H9 (cell line): ENCODE measurements at regions not wholly inside any gene's neighbourhood (a gene's known extent, or its start where the extent isn't known, plus 50 kb on each side); places are given as distances from the start of the nearest gene placed in this dataset.

Experiments used
- DNase-seq: peaks from one replicate; pipeline ENCODE4 v3.0.0-alpha.2; 2017
- H2AFZ ChIP-seq: one replicate; pipeline ENCODE4 v1.6.1; 2013; ENCODE audit warnings: mild to moderate bottlenecking, low read length, control low read depth, moderate library complexity
- H2AK5ac ChIP-seq: 2 replicates; pipeline ENCODE4 v1.6.1; 2013; ENCODE audit warnings: low read length, control low read depth, mixed read lengths; ENCODE audit not compliant: insufficient read length
- H2BK120ac ChIP-seq: one replicate; pipeline ENCODE4 v1.6.1; 2013; ENCODE audit warnings: low read depth, mild to moderate bottlenecking, low read length, control low read depth, inconsistent platforms; ENCODE audit not compliant: poor library complexity, severe bottlenecking
- H2BK12ac ChIP-seq: 2 replicates; pipeline ENCODE4 v1.6.1; 2013; ENCODE audit warnings: low read length, control low read depth, mixed read lengths, low read depth; ENCODE audit not compliant: insufficient read length
- H2BK15ac ChIP-seq: 2 replicates; pipeline ENCODE4 v1.6.1; 2013; ENCODE audit warnings: low read depth, low read length, control low read depth
- H2BK20ac ChIP-seq: one replicate; pipeline ENCODE4 v1.6.1; 2013; ENCODE audit warnings: low read depth, mild to moderate bottlenecking, low read length, control low read depth, inconsistent platforms; ENCODE audit not compliant: poor library complexity, severe bottlenecking
- H2BK5ac ChIP-seq: 2 replicates; pipeline ENCODE4 v1.6.1; 2013; ENCODE audit warnings: low read length, control low read depth, mixed read lengths; ENCODE audit not compliant: insufficient read length
- H3K14ac ChIP-seq: 2 replicates; pipeline ENCODE4 v1.6.1; 2013; ENCODE audit warnings: low read length, control low read depth; ENCODE audit not compliant: insufficient read depth
- H3K18ac ChIP-seq: 2 replicates; pipeline ENCODE4 v1.6.1; 2013; ENCODE audit warnings: low read depth, mild to moderate bottlenecking, mixed read lengths, low read length, control low read depth; ENCODE audit not compliant: insufficient read length
- H3K23ac ChIP-seq: 2 replicates; pipeline ENCODE4 v1.6.1; 2013; ENCODE audit warnings: low read length, control low read depth, mixed read lengths, low read depth; ENCODE audit not compliant: insufficient read length
- H3K23me2 ChIP-seq: 2 replicates; pipeline ENCODE4 v1.6.1; 2013; ENCODE audit warnings: low read depth, mild to moderate bottlenecking, mixed read lengths, low read length, control low read depth; ENCODE audit not compliant: insufficient read length, poor library complexity, severe bottlenecking
- H3K27ac ChIP-seq: 2 replicates; pipeline ENCODE4 v1.5.1; 2013; ENCODE audit warnings: low read length, control low read depth, mixed read lengths, low read depth; ENCODE audit not compliant: insufficient read length
- H3K27me3 ChIP-seq: 2 replicates; pipeline ENCODE4 v1.6.1; 2013; ENCODE audit warnings: low read length, control low read depth, inconsistent platforms; ENCODE audit not compliant: insufficient read depth
- H3K4ac ChIP-seq: 2 replicates; pipeline ENCODE4 v1.6.1; 2013; ENCODE audit warnings: low read depth, mild to moderate bottlenecking, control low read depth, inconsistent platforms, low read length, moderate library complexity
- H3K4me1 ChIP-seq: 2 replicates; pipeline ENCODE4 v1.6.1; 2013; ENCODE audit warnings: low read length, control low read depth, inconsistent platforms; ENCODE audit not compliant: insufficient read depth
- H3K4me2 ChIP-seq: 2 replicates; pipeline ENCODE4 v1.6.1; 2013; ENCODE audit warnings: low read length, control low read depth, mixed read lengths; ENCODE audit not compliant: insufficient read length, insufficient read depth
- H3K56ac ChIP-seq: 2 replicates; pipeline ENCODE4 v1.6.1; 2013; ENCODE audit warnings: low read depth, mild to moderate bottlenecking, mixed read lengths, low read length, control low read depth; ENCODE audit not compliant: insufficient read length
- H3K79me1 ChIP-seq: 2 replicates; pipeline ENCODE4 v1.6.1; 2013; ENCODE audit warnings: low read depth, mild to moderate bottlenecking, moderate library complexity, low read length, control low read depth, inconsistent platforms; ENCODE audit not compliant: insufficient read depth, poor library complexity, severe bottlenecking
- H3K79me2 ChIP-seq: 2 replicates; pipeline ENCODE4 v1.6.1; 2013; ENCODE audit warnings: low read length, control low read depth, inconsistent platforms; ENCODE audit not compliant: insufficient read depth
- H3K9ac ChIP-seq: 2 replicates; pipeline ENCODE4 v1.6.1; 2013; ENCODE audit warnings: low read length, control low read depth, mixed read lengths; ENCODE audit not compliant: insufficient read length; ENCODE audit errors: extremely low read depth
- H3K9me3 ChIP-seq: one replicate; pipeline ENCODE4 v1.6.1; 2013; ENCODE audit warnings: low read depth, low read length, inconsistent platforms; ENCODE audit not compliant: control insufficient read depth
- H3T11ph ChIP-seq: one replicate; pipeline ENCODE4 v1.6.1; 2013; ENCODE audit warnings: mild to moderate bottlenecking, low read length, control low read depth, inconsistent platforms
- H4K20me1 ChIP-seq: one replicate; pipeline ENCODE4 v1.6.1; 2013; ENCODE audit not compliant: control insufficient read depth, insufficient read length, insufficient read depth
- H4K5ac ChIP-seq: 2 replicates; pipeline ENCODE4 v1.6.1; 2013; ENCODE audit warnings: low read depth, mild to moderate bottlenecking, mixed read lengths, low read length, control low read depth; ENCODE audit not compliant: insufficient read length
- H4K8ac ChIP-seq: replicated peaks from 2 replicates; pipeline ENCODE4 v1.6.1; 2013; ENCODE audit warnings: low read length, control low read depth, mixed read lengths, low read depth; ENCODE audit not compliant: insufficient read length
- H4K91ac ChIP-seq: 2 replicates; pipeline ENCODE4 v1.6.1; 2013; ENCODE audit warnings: low read depth, mild to moderate bottlenecking, moderate library complexity, mixed read lengths, low read length, control low read depth; ENCODE audit not compliant: insufficient read length
- H3K27ac Mint-ChIP-seq, 3 experiments: 2 replicates in 2 of 3; 3 replicates in 1 of 3; pipeline ENCODE4 v1.8.0; 2020 to 2021; ENCODE audit warnings: mixed read lengths in 3 of 3, mild to moderate bottlenecking in 1 of 3, moderate library complexity in 1 of 3
- H3K27me3 Mint-ChIP-seq: 2 replicates; pipeline ENCODE4 v1.8.0; 2021; ENCODE audit warnings: low read depth, mild to moderate bottlenecking, moderate library complexity, mixed read lengths
- H3K36me3 Mint-ChIP-seq, 3 experiments: 2 replicates in 2 of 3; 3 replicates in 1 of 3; pipeline ENCODE4 v1.8.0; 2020 to 2021; ENCODE audit warnings: low read depth in 3 of 3, mixed read lengths in 3 of 3; ENCODE audit not compliant: insufficient read depth in 1 of 3
- H3K4me1 Mint-ChIP-seq, 2 experiments: 2 replicates each; pipeline ENCODE4 v1.8.0; 2020; ENCODE audit warnings: mixed read lengths in 2 of 2
- H3K4me3 Mint-ChIP-seq, 2 experiments: 2 replicates in 1 of 2; 3 replicates in 1 of 2; pipeline ENCODE4 v1.8.0; 2020 to 2021; ENCODE audit warnings: mild to moderate bottlenecking in 2 of 2, mixed read lengths in 2 of 2, moderate library complexity in 1 of 2
- H3K9me3 Mint-ChIP-seq, 2 experiments: 2 replicates in 1 of 2; 3 replicates in 1 of 2; pipeline ENCODE4 v1.8.0; 2020; ENCODE audit warnings: mild to moderate bottlenecking in 2 of 2, mixed read lengths in 2 of 2, moderate library complexity in 1 of 2
- WGBS: extraction: QIAGEN DNeasy Blood & Tissue Kit; methylation state at CpG from one replicate; pipeline ENCODE4 v1.1.7; 2013; ENCODE audit warnings: missing lambda C conversion rate, low lambda C conversion rate, mixed read lengths; ENCODE audit not compliant: insufficient read length; ENCODE audit errors: extremely low coverage; 5-methylcytosine and 5-hydroxymethylcytosine counted together
- TF ChIP-seq, protein P1 (sequence below): fragments of 200-600 bp; sonication (generic); conservative IDR thresholded peaks from 3 replicates; pipeline ENCODE4 v1.8.0; 2021; ENCODE audit warnings: antibody characterized with exemption, mild to moderate bottlenecking

DNA sequence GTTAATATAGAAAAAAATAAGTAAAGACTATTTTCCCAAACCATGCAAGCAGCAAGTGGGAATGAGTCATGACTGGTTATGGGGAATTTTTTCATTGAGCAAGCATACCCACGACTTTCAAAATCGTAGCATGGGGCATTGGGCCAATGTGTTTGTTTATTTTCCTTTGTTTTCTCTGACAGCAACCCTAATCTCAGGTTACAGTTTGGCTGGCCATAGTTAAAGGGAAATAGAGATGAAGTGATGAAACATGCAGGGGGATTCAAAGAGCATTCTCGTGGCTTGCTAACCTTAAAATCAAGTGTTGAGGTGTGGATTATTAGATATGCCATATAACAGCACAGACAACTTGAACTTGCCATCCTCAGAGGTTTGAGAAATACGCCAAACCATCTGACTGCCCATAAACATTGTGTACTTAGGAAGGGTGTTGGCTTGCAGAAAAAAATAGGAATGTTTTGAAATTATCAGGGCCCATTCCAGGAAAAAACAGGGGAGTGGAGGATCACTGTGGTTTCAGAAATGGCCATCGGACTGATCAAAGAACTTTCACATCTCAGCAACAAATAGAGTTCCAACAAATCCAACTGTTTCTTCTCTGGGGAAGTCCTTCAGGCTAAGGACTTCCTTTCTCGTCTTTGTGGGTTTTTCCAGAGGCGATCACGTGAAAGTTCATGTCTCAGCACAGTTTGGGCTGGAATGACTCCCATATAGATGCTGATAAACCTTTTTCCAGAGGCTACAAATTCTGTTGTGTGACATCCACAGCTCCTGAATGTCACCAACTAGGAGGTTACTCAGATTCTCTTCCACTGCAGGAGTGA, 259.1 kb downstream of the SYK start:
- no peak overlapping the region for H2BK15ac ChIP-seq
- Mint-ChIP-seq H3K27me3 (no peaks in the 10 kb centered on the region), H3K27ac (no peak overlapping the region), H3K4me3 (no peak overlapping the region), H3K4me1 (peaks cover 11 to 17% of the 10 kb centered on the region in 2 experiments), H3K9me3 (peaks cover 6 to 11% of the 10 kb centered on the region in 2 experiments; a peak in 4 of 5 replicates), H3K36me3 (peaks cover 0 to 14% (median 0%) of the 10 kb centered on the region in 3 experiments; a peak in 3 of 7 replicates)
- no peak overlapping the region for H2BK120ac ChIP-seq
- no peak overlapping the region for H2AK5ac ChIP-seq
- no peaks in the 10 kb centered on the region for H3K79me1 ChIP-seq
- H4K5ac ChIP-seq = no peak overlapping the region
- TF ChIP-seq, protein P1, sequence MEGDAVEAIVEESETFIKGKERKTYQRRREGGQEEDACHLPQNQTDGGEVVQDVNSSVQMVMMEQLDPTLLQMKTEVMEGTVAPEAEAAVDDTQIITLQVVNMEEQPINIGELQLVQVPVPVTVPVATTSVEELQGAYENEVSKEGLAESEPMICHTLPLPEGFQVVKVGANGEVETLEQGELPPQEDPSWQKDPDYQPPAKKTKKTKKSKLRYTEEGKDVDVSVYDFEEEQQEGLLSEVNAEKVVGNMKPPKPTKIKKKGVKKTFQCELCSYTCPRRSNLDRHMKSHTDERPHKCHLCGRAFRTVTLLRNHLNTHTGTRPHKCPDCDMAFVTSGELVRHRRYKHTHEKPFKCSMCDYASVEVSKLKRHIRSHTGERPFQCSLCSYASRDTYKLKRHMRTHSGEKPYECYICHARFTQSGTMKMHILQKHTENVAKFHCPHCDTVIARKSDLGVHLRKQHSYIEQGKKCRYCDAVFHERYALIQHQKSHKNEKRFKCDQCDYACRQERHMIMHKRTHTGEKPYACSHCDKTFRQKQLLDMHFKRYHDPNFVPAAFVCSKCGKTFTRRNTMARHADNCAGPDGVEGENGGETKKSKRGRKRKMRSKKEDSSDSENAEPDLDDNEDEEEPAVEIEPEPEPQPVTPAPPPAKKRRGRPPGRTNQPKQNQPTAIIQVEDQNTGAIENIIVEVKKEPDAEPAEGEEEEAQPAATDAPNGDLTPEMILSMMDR = no peak
- DNase-seq = no peak
- no peak overlapping the region for H3K23ac ChIP-seq
- no peaks in the 10 kb centered on the region for H3K9me3 ChIP-seq
- H3T11ph ChIP-seq = no peak overlapping the region
- no peaks in the 10 kb centered on the region for H4K20me1 ChIP-seq
- no peak overlapping the region for H2BK20ac ChIP-seq
- WGBS = no CpG with 5 or more reads among the region's 8 CpGs
- H3K9ac ChIP-seq = no peak overlapping the region
- H3K79me2 ChIP-seq = no peaks in the 10 kb centered on the region
- H2BK12ac ChIP-seq = no peak overlapping the region
- H3K23me2 ChIP-seq = no peaks in the 10 kb centered on the region
- no peak overlapping the region for H3K18ac ChIP-seq
- no peak overlapping the region for H3K27ac ChIP-seq
- no peak overlapping the region for H3K14ac ChIP-seq
- no peaks in the 10 kb centered on the region; the same call in 1 of the 2 replicates for H3K4me1 ChIP-seq
- H3K4me2 ChIP-seq = no peak overlapping the region
- no peak overlapping the region for H2BK5ac ChIP-seq
- H2AFZ ChIP-seq = no peak overlapping the region
- no peak overlapping the region for H4K8ac ChIP-seq
- no peak overlapping the region for H3K56ac ChIP-seq
- H4K91ac ChIP-seq = no peak overlapping the region
- H3K4ac ChIP-seq = no peak overlapping the region
- H3K27me3 ChIP-seq = no peaks in the 10 kb centered on the region
